ENCODE measurements at regions not wholly inside any gene's neighbourhood (a gene's known extent, or its start where the extent isn't known, plus 50 kb on each side); places are given as distances from the start of the nearest gene placed in this dataset.
A peak's percentile ranks its signal among the peaks of the same experiment; 100 is the strongest.
"Not testable (repeated sequence)": the region's sequence is repeated elsewhere in the genome, so short reads cannot be mapped to it uniquely, and the experiment has no call there.

- not testable (repeated sequence) for DNase-seq (ENCODE audit: low read depth)
Observed at GRCh38 chr12:88368077-88368476, 212.2 kb downstream of the KITLG start.

GRCh38 chr12:88371416-88372183 lies 208.7 kb downstream of the KITLG start:
- peak; percentile 13 for DNase-seq (ENCODE audit: low read depth)

- DNase-seq (ENCODE audit: low read depth): peak; percentile 32
Observed at GRCh38 chr12:88375306-88376305, 204.7 kb downstream of the KITLG start.

DNA sequence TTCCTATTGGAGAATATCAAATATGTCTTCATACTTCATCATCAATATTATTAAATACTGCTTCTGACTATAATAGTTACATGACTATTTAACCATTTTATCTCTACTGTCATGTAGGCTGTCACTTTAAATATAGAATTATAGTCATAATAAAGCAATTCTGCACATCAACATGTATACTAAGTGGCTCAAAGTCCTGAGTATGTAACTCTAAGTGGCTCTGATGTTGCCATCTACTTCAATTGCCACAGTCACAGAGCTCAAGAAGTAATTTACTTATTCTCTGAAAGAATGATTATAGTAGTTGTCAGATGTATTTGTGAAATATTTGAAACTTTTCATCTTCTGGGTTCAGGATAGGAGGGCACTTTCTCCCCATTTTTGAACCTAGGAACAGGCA lies 202.3 kb downstream of the KITLG start:
- no peak for DNase-seq (ENCODE audit: low read depth)

DNA sequence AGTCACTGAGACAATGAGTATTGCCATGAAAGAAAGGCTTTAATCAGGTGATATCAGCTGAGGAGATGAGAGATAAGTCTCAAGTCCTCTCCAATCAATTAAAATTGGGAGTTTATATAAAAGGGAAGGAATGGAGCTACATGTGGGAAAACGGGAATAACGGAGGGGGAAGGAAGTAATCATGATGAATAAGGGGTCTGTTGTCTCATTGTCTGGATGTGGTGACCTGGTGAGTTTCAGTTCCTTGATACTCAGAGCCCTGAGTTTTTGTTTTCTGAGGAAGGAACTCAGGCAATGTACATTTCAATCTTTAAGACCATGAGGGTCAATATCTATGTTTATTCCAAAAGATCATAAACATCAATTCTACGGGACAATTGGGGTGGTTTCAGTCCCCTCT lies 198.8 kb downstream of the KITLG start:
- no peak for DNase-seq (ENCODE audit: low read depth)

- no peak for DNase-seq (ENCODE audit: low read depth)
Observed at GRCh38 chr12:88383405-88383804, 196.9 kb downstream of the KITLG start.

DNA sequence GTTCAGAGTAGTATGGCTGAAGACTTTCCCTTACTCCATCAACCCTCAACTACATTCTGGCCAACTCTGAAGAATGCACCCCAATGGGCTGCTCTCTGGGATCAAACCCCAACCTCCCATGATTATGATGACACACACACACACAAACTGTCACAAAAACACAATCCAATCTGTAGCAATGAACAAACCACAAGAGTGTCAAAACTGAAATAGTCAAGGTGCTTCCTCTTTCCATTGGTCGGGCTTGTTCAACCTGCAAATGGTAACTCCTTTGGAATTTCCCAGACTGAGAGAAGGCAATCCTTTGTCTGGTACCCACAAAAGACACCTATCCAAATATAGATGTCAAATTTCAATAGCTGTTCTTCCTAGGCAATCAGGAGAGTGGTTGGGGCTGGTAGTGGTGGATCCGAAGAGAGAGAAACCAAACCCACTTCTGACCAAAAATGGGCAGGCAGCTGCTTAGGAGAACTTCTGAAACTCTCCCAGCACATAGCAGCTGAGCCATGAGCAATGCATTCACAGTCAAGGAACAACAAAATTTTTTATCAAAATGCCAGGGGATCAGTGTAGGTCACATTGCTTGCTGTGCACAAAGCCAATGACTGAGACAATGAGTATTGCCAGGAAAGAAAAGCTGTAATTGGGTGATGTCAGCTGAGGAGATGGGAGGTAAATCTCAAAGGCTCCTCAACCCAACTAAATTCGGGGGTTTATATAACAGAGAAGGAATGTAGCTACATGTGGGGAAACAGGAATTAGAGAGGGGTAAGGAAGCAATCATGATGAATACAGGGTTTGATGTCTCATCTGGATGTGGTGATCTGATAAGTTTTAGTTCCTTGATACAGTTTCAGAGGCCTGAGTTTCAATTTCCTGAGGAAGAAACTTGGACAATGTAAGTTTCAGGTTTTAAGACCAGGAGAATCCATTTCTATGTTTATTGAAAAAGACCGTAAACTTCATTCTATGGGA lies 191.4 kb downstream of the KITLG start:
- no peak for DNase-seq (ENCODE audit: low read depth)

- peak; percentile 74 for DNase-seq (ENCODE audit: low read depth)
Observed at GRCh38 chr12:88390811-88391210, 189.5 kb downstream of the KITLG start.

DNA sequence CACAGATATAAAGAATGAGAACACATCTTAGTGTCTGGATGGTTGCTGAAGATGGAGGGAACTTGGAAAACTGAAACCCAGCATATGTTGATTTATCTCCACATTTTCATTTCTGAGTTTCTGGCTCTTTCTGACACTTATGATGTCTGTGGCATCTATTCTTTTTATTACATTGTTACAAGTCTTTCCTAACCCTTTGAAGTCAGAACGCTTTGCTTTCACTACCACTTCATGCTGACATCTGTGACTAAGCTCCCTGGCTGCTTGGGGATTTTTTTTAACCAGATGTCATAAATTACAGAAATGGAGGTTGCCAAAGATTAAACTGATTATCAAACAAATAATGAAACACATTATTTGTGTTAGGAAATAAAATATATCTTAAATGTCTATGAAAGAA lies 188.7 kb downstream of the KITLG start:
- peak; percentile 92 for DNase-seq (ENCODE audit: low read depth)

- peak; percentile 62 for DNase-seq (ENCODE audit: low read depth)
Observed at GRCh38 chr12:88393017-88393767, 187.1 kb downstream of the KITLG start.

DNA sequence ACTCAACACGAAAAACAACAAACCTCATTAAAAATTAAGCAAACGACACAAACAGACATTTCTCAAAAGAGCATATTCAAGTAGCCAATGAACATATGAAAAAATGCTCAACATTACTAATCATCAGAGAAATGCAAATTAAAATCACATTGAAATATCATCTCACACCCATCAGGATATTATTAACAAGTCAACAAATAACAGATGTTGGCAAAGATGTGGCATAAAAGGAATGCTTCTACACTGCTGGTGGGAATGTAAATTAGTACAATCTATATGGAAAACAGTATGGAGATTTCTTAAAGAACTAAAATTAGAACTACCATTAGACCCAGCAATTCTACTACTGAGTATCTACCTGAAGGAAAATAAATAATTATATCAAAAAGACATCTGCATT lies 182.2 kb downstream of the KITLG start:
- DNase-seq (ENCODE audit: low read depth): no peak

- DNase-seq (ENCODE audit: low read depth): no peak
Observed at GRCh38 chr12:88399811-88400210, 180.5 kb downstream of the KITLG start.

GRCh38 chr12:88400302-88400701 lies 180.0 kb downstream of the KITLG start:
- no peak for DNase-seq (ENCODE audit: low read depth)

- DNase-seq (ENCODE audit: low read depth): no peak
Observed at GRCh38 chr12:88401155-88401554, 179.1 kb downstream of the KITLG start.

GRCh38 chr12:88406905-88407304 lies 173.4 kb downstream of the KITLG start:
- no peak for DNase-seq (ENCODE audit: low read depth)

- DNase-seq (ENCODE audit: low read depth): no peak
Observed at GRCh38 chr12:88408823-88409222, 171.4 kb downstream of the KITLG start.

- DNase-seq (ENCODE audit: low read depth): no peak
Observed at GRCh38 chr12:88409257-88409656, 171.0 kb downstream of the KITLG start.

DNA sequence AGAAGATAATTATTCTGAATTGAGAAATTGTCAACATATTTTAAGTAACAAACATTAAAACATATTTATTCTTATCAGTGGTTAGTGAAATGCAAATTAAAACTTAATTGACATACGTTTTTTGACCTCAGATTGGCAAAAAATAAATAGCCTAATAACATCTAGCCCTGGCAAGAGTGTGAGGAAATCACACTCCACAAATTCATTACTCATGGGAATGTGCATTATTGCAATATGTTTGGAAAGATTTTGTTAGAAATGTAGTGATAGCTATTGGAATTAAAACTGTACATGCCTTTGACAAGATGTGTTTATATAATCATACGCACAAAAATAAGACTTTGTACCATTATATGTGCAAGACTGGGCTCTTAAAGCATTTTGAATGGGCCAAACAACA lies 168.6 kb downstream of the KITLG start:
- no peak for DNase-seq (ENCODE audit: low read depth)

DNA sequence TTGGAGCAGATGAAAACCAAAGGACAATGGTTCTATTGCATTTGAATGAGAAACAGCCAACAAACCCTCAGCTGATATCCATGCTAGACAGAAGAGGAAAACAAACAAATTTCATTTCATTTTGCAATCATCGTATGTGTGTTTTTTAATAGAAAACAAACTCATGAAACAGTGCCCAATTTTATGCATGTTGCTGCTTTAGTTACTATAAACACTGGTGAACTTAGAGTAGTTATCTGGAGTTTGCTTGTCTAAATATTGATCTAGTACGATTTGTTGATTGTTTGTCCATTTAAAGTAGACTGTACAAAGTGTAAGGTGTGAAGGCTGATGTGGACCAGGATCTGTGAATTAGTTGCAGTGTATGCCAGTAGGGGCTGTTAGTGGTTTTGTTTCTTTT lies 166.6 kb downstream of the KITLG start:
- DNase-seq (ENCODE audit: low read depth): no peak

GRCh38 chr12:88416155-88416554 lies 164.1 kb downstream of the KITLG start:
- no peak for DNase-seq (ENCODE audit: low read depth)

GRCh38 chr12:88416786-88417185 lies 163.5 kb downstream of the KITLG start:
- no peak for DNase-seq (ENCODE audit: low read depth)
